Kidney tubule cell (primary cell): ENCODE measurements at regions not wholly inside any gene's neighbourhood (a gene's known extent, or its start where the extent isn't known, plus 50 kb on each side); places are given as distances from the start of the nearest gene placed in this dataset.

ENCODE experiments used
- DNase-seq: peaks from one replicate; pipeline ENCODE4 v3.0.0-alpha.2; 2018; ENCODE audit warnings: low spot score

DNA sequence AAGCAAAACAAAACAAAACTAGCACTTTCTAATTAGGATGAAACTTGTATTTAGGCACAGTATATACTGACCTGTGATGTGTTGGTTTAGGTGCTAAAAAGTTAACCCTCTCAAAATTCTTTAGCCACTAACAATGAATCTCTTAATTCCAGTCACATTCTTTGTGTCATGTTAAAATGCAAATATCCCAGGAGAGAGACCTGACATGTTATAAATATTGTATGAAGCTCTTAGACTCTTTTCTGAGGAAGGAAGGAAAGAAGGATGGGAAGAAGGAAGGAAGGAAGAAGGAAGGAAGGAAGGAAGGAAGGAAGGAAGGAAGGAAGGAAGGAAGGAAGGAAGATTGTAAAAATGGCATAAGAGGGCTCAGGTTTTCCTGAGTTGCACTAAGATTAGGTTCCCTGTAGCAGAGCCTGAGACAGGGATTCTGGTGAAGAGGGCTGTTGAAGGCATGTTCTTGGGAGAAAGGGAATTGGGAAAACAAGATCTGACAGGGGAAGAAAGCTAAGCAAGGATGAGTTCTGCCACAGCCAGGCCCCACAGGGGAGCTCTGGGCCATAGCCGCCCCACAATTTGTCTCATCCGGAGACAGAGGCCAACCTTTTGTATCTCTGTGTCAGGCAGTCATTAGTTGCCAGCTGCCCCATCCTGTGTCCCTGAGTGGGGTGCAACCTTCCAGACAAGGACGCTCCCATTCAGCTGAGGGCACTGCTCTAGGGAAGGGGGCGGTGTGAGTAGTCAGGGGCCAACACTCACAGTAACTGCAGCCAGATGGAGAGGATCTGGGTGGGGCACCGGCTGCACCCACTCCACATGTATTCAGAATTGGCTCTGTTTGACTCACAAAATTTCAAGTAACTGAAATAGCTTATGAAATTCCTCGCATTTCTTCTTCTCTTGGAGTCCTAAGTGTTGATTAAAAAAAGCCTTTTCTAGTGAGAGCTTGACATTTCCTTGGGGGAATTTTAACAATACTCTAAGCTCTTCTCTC lies 189.3 kb upstream of the ARG1 start:
- no peak for DNase-seq

GRCh38 chr6:131387562-131388447 lies 185.2 kb upstream of the ARG1 start:
- DNase-seq, result no peak

DNA sequence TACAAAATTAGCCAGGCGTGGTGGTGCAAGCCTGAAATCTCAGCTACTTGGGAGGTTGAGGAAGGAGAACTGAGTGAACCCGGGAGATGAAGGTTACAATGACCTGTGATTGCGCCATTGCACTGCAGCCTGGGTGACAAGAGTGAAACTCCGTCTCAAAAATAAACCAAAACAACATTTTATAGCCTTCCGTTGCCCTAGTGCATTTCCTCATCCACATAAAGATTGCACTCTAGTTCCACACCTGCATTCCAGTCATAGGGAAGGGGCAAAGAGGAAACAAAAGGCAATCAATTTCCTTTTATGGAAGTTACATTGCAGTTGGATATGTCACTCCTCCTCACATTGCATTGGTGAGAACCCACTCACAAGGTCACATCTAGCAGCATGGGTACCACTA lies 182.7 kb upstream of the ARG1 start:
- no peak for DNase-seq

DNA sequence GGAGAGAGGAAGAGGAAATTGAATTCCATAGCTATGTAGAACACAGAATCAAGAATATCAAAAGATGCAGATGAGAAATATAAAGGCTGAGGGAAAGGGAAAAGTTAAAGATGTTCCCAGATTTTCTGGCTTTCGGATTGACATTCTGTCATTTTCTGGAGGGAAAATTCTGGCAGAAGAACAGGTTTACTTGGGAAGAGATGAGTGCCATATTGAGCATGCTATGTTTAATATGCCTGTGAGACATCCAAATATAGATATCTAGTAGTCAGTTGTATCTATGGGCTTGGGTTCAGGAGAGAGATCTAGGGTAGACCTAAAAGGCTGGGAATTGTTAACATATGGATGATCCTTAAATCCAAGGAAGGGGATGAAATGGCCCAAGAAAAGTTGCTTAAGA lies 181.9 kb upstream of the ARG1 start:
- no peak for DNase-seq

- DNase-seq, result no peak
Observed at GRCh38 chr6:131393433-131393832, 179.6 kb upstream of the ARG1 start.

- no peak for DNase-seq
Observed at GRCh38 chr6:131394768-131395432, 178.1 kb upstream of the ARG1 start.

GRCh38 chr6:131398176-131398575 lies 174.8 kb upstream of the ARG1 start:
- DNase-seq, result no peak

- DNase-seq, result no peak
Observed at GRCh38 chr6:131399433-131399832, 173.6 kb upstream of the ARG1 start.

DNA sequence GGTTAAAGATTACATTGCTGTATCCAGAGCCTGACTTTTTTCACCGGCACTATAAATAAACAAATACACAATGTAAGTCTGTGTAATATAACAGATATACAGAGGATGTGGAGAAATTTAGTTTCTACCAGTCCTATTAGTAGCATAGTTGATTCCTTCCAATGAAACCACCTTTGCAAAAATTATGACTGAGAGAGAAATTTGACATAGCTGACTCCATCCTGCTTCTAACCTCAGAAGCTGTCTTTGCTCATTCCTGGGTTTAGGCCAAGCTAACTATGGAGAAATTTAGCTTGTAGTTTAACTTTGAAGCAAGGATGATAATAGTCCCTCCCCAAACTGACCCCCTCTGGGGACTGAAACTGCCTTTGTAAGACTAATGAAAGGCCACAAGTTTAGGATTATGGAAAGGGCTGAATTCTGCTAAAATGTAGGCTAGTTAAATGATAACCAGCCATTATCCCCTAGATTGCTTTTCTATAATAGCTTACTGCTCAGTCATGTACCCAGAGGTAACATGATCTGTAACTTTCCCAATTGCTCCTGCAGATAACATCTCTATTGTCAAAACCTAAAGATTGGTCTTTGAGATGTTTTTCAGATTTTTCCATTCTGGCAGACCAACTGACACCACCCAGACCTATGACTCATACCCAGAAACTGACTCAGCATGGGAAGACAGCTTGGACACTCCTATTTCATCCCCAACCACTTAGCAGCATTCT lies 172.8 kb upstream of the ARG1 start:
- DNase-seq, result peak; percentile 82

GRCh38 chr6:131400779-131401496 lies 172.1 kb upstream of the ARG1 start:
- no peak for DNase-seq

GRCh38 chr6:131408811-131409210 lies 164.2 kb upstream of the ARG1 start:
- no peak for DNase-seq

- no peak for DNase-seq
Observed at GRCh38 chr6:131410785-131411184, 162.2 kb upstream of the ARG1 start.

DNA sequence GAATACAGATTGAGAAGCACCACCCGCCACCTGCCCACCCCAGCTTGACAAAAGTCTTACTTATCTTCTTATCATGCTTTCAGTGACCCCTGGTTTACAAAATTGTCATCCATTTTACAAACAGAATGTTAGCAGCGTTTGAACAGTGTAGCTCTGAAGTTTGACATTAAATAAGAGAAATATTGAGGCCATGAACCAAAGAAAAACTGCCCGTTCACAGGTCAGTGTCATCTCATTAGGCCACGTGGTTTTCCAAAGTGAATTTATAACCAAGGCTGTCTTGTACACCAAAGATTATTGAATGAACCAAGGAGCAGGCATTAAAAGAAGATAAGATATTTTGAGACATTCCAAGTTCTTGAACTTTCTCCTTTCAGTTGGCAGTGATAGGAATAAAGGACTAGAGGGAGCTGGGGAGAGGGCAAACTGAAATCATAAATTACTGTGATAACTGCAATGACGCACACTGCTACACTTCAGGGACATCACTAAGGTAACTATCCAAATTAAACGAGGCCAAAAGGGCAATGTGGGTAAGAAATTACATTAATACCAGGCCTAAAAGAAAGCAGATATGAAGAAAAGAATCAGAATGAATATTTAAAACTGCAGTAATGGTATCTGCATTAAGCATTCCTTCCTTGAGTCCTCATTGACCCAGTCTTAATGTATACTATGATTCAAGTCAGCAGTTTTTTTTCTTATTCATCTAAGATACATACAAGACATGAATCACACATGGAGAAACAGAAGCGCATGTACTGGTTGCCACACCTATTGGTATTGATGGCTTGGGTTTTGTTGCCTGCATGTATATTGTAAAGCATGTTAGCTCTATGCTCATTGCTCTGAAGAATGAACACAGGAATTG lies 159.8 kb upstream of the ARG1 start:
- no peak for DNase-seq

DNA sequence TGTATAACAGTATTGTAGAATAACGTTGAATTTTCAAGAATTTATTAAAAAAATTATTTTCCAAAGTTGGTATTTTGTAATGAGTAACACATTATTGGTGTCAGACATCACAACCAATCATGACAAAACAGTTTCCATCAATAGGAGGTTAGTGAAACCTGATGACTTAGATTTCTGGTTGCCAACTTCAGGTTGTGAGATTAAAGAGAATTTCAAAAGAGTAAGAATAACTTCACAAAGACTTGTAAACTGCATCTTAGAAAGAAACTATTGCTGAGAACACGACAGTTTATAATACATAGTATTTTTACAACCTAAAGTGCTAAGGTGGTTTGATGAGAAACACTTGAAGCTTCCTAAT lies 159.2 kb upstream of the ARG1 start:
- no peak for DNase-seq

- DNase-seq, result no peak
Observed at GRCh38 chr6:131414956-131415355, 158.1 kb upstream of the ARG1 start.

DNA sequence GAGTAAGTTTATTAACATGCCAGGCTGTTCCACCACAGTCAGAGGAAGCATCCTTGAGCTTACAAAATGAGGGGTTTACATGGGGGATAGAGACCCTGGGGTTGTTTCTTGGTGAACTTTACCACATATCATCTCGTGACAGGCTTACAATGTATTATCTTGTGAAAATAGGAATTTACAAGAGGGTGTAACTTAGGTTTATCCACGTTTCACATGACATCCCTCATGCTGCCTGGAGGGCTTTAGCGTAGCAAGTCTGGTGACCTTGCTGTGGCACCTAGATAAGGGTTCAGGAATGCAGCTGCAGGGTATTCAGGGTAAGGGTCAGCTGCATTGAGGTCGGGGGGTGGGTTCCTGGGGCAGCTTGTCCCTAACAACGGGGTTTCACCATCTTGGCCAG lies 154.6 kb upstream of the ARG1 start:
- no peak for DNase-seq

- no peak for DNase-seq
Observed at GRCh38 chr6:131419702-131420101, 153.3 kb upstream of the ARG1 start.

GRCh38 chr6:131424016-131424415 lies 149.0 kb upstream of the ARG1 start:
- no peak for DNase-seq

DNA sequence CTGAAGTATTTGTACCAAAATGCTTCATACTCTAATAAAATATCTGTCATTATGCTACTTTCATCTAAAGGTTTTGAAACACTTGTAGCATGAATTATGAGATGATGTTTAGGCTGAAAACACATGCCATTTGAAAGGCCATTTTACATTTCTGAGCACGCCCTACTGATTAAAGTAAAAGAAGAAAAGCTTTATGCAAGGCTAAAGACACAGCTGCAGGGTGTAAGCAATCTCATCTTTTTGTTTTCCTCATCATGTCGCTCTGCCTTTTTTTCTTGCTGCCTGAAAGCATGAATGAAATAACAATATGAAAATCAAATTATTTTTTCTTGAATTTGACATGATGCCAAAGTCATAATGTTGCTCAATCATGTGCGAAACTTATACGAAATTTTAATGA lies 148.6 kb upstream of the ARG1 start:
- DNase-seq, result no peak

DNA sequence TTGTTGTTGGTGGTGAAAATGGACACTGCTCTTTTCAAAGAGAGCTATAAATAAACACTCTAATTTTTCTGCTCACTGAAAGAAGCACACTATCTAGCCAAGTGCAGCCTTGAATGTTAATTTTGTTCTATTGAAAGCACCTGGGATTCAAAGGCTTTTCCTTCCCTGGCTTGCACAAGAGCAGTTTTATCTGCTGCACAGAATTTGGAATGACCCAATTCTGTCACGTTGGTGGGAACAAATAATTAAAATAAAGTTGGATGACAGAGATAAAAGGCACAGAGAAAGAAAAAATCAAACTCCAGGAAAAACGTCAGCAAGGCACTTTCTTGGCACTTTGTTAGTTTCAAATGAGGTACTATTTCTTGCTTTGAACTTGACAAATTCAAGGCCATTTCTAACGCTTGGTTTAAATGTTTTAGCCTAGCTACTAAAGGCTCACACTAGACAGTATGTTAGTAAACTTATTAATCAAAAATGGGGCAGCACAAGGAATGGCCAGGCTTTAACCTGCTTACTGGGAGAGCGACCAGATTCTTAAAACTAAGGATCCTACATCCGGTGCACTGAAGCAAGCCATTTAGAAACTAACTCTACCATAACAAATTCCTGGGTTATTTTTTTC lies 145.5 kb upstream of the ARG1 start:
- DNase-seq, result no peak
